ENCODE measurements at regions not wholly inside any gene's neighbourhood (a gene's known extent, or its start where the extent isn't known, plus 50 kb on each side); places are given as distances from the start of the nearest gene placed in this dataset.

DNA sequence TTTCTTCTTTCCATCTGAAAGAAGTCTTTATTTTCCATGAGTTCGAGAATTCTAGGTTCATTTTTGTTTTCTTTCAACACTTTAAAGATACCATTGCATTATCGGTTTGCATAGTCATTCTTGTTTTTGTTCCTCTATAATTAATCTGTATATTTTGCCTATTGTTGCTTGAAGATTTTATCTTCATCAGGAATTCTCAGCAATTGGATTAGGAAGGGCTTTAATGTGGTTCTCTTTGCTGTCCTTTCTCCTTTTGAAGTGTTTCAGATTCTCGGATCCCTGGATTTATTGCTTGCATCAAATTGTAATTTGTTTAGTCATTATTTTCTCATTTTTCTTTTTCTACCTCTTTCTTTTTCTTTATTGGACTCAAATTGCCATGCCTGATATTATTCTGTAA, 609.8 kb downstream of the TLR4 start:
- H3K4me1 ChIP-seq (ENCODE audit: control insufficient read depth, insufficient read depth, low read length): no peaks in the 10 kb centered on the region
- DNase-seq (ENCODE audit: low read depth, low spot score): no peak
- FAIRE-seq: no peak
- WGBS (ENCODE audit: insufficient coverage, insufficient replicate concordance, low lambda C conversion rate, missing lambda C conversion rate): 2% methylated on average over 3 of the region's 3 CpGs
- no peak overlapping the region for H3K9ac ChIP-seq (ENCODE audit: control insufficient read depth, insufficient read depth, low read length)
- TF ChIP-seq NR2F1 (conservative IDR thresholded peaks at IDR 0.05): no peak
- no peak for TF ChIP-seq SMC3 (IDR thresholded peaks at IDR 0.05; ENCODE audit: borderline replicate concordance, low read length)
- no peak for TF ChIP-seq POU2F2 (IDR thresholded peaks at IDR 0.05; ENCODE audit: borderline replicate concordance, low read depth, low read length)
- TF ChIP-seq RUNX3 (IDR thresholded peaks at IDR 0.05; ENCODE audit: low read length): no peak
- no peak for TF ChIP-seq NFIC (IDR thresholded peaks at IDR 0.05; ENCODE audit: low read depth, low read length)
- no peak overlapping the region for H3K4me3 ChIP-seq
- no peak overlapping the region for H3K27ac ChIP-seq (ENCODE audit: control insufficient read depth, insufficient read depth)
- intact Hi-C loops (cut with micrococcal nuclease; ENCODE audit: unreplicated experiment): no loop called here
- no peaks in the 10 kb centered on the region for H3K27me3 ChIP-seq (replicated peaks in 1 of 2; ENCODE audit: control insufficient read depth in 2 of 2, insufficient read depth in 2 of 2, low read length in 1 of 2)
- BruUV-seq (replicated peaks): no TSS peak
- H4K20me1 ChIP-seq (ENCODE audit: control insufficient read depth, insufficient read depth): no peaks in the 10 kb centered on the region
- in situ Hi-C loops (cut with MboI): no loop called here
- no peaks in the 10 kb centered on the region for H3K36me3 ChIP-seq (ENCODE audit: control insufficient read depth in 2 of 2, insufficient read depth in 2 of 2, low read length in 1 of 2)
- CTCF ChIA-PET: no interaction called here
- no peak overlapping the region for H3K4me2 ChIP-seq (ENCODE audit: control insufficient read depth, insufficient read depth)
- POLR2A ChIA-PET: no interaction called here
- H3K9me3 ChIP-seq (replicated peaks; ENCODE audit: control insufficient read depth, insufficient read depth, low read length): no peaks in the 10 kb centered on the region
- RAD21 ChIA-PET (ENCODE audit: unreplicated experiment): no interaction called here
- no peak overlapping the region for H2AFZ ChIP-seq (ENCODE audit: control insufficient read depth, low read depth, low read length)
- no peak for ATAC-seq
- no peaks in the 10 kb centered on the region for H3K79me2 ChIP-seq (ENCODE audit: control insufficient read depth, insufficient read depth, low read length)
- SMC1A ChIA-PET (ENCODE audit: uncharacterized antibody, unreplicated experiment): no interaction called here

DNA sequence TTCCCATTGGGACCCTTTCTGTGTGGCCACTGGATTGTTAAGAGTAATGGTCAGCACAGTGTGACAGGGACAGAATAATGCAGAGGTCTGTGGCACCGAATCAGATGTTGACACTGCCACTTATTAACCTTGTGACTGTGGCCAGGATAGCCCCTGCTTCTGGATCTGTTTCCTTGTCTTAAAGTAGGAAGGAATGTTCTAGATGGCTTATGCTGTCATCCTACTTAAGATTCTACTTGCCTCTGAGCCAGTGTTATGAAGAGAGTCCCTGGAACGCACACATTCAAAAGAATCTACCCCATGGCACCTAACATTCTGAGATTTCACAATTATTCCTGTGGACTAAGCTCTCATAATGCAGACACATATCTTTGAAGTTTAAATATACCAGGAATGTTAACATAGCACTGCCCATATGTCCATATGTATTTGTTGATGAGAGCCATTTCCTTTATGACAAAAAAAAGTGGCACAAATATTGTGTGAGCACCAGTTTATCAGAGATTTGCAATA, 612.7 kb downstream of the TLR4 start:
- H3K9me3 ChIP-seq (replicated peaks; ENCODE audit: control insufficient read depth, insufficient read depth, low read length): no peaks in the 10 kb centered on the region
- no peak overlapping the region for H3K9ac ChIP-seq (ENCODE audit: control insufficient read depth, insufficient read depth, low read length)
- ChIA-PET POLR2A (no interaction called here), SMC1A (ENCODE audit: uncharacterized antibody, unreplicated experiment) (no interaction called here), RAD21 (ENCODE audit: unreplicated experiment) (no interaction called here), CTCF (no interaction called here)
- no peak overlapping the region for H3K4me3 ChIP-seq
- no peak for ATAC-seq
- intact Hi-C loops (cut with micrococcal nuclease; ENCODE audit: unreplicated experiment): no loop called here
- H4K20me1 ChIP-seq (ENCODE audit: control insufficient read depth, insufficient read depth): no peaks in the 10 kb centered on the region
- no peak overlapping the region for H3K4me2 ChIP-seq (ENCODE audit: control insufficient read depth, insufficient read depth)
- H3K36me3 ChIP-seq (ENCODE audit: control insufficient read depth in 2 of 2, insufficient read depth in 2 of 2, low read length in 1 of 2): no peaks in the 10 kb centered on the region
- no peak overlapping the region for H3K27ac ChIP-seq (ENCODE audit: control insufficient read depth, insufficient read depth)
- in situ Hi-C loops (cut with MboI): no loop called here
- no TSS peak for BruUV-seq (replicated peaks)
- no peak overlapping the region for H2AFZ ChIP-seq (ENCODE audit: control insufficient read depth, low read depth, low read length)
- no peaks in the 10 kb centered on the region for H3K27me3 ChIP-seq (replicated peaks in 1 of 2; ENCODE audit: control insufficient read depth in 2 of 2, insufficient read depth in 2 of 2, low read length in 1 of 2)
- FAIRE-seq: no peak
- no peaks in the 10 kb centered on the region for H3K79me2 ChIP-seq (ENCODE audit: control insufficient read depth, insufficient read depth, low read length)
- WGBS (ENCODE audit: insufficient coverage, insufficient replicate concordance, low lambda C conversion rate, missing lambda C conversion rate): 0% methylated on average over 2 of the region's 2 CpGs
- no peak for DNase-seq (ENCODE audit: low read depth, low spot score)
- no peaks in the 10 kb centered on the region for H3K4me1 ChIP-seq (ENCODE audit: control insufficient read depth, insufficient read depth, low read length)
- TF ChIP-seq PML (IDR thresholded peaks at IDR 0.05; ENCODE audit: low read length) (no peak), SKIL (IDR thresholded peaks at IDR 0.05; ENCODE audit: low read depth, poor library complexity, severe bottlenecking) (no peak), NKRF (conservative IDR thresholded peaks at IDR 0.05) (no peak), BHLHE40 (IDR thresholded peaks at IDR 0.05; ENCODE audit: borderline replicate concordance in 1 of 2, low read depth in 2 of 2, low read length in 1 of 2) (no peak), ASH2L (IDR thresholded peaks at IDR 0.05; ENCODE audit: borderline replicate concordance, low read depth) (no peak), MXI1 (IDR thresholded peaks at IDR 0.05; ENCODE audit: low read depth, low read length) (no peak)
- TF ChIP-seq, protein P1, sequence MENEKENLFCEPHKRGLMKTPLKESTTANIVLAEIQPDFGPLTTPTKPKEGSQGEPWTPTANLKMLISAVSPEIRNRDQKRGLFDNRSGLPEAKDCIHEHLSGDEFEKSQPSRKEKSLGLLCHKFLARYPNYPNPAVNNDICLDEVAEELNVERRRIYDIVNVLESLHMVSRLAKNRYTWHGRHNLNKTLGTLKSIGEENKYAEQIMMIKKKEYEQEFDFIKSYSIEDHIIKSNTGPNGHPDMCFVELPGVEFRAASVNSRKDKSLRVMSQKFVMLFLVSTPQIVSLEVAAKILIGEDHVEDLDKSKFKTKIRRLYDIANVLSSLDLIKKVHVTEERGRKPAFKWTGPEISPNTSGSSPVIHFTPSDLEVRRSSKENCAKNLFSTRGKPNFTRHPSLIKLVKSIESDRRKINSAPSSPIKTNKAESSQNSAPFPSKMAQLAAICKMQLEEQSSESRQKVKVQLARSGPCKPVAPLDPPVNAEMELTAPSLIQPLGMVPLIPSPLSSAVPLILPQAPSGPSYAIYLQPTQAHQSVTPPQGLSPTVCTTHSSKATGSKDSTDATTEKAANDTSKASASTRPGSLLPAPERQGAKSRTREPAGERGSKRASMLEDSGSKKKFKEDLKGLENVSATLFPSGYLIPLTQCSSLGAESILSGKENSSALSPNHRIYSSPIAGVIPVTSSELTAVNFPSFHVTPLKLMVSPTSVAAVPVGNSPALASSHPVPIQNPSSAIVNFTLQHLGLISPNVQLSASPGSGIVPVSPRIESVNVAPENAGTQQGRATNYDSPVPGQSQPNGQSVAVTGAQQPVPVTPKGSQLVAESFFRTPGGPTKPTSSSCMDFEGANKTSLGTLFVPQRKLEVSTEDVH (IDR thresholded peaks at IDR 0.05; ENCODE audit: low read depth, partially characterized antibody): no peak

Measured in GM12878 (cell line).